ENCODE measurements at regions not wholly inside any gene's neighbourhood (a gene's known extent, or its start where the extent isn't known, plus 50 kb on each side); places are given as distances from the start of the nearest gene placed in this dataset.
"Not testable (repeated sequence)": the region's sequence is repeated elsewhere in the genome, so short reads cannot be mapped to it uniquely, and the experiment has no call there.

DNA sequence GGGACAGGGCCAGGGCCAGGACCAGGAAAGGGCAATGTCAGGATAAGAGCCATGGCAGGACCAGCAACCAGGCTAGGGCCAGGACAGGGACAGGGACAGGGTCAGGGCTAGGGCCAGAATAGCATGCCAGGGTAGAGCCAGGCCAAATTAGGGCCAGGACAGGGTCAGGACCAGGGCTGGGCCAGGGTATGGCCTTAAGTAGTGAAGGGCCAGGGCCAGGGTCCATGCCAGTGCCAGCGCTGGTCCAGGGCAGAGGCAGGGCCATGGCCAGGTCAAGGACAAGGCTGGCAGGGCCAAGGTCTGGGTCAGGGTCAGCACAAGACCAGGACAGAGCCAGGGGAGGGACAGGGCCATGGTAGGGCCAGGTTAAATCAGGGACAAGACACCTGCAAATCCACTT, 405.4 kb downstream of the ZNF33B start:
- TF ChIP-seq POLR2A (IDR thresholded peaks at IDR 0.05; ENCODE audit: low read length); GATA1 (IDR thresholded peaks at IDR 0.05; ENCODE audit: low read depth, low read length): not testable (repeated sequence)
